NCI-H526 (cell line): ENCODE measurements at regions not wholly inside any gene's neighbourhood (a gene's known extent, or its start where the extent isn't known, plus 50 kb on each side); places are given as distances from the start of the nearest gene placed in this dataset.
A peak's percentile ranks its signal among the peaks of the same experiment; 100 is the strongest.
"Not testable (repeated sequence)": the region's sequence is repeated elsewhere in the genome, so short reads cannot be mapped to it uniquely, and the experiment has no call there.

ENCODE experiments used
- DNase-seq, 2 experiments: peaks; one replicate each; lab custom pipeline; 2025; lab: John Stamatoyannopoulos, UW

- no peak for DNase-seq
Measured at GRCh38 chr11:115631609-115632008, 127.4 kb upstream of the CADM1 start.

GRCh38 chr11:115630214-115630613 is 126.0 kb upstream of the CADM1 start:
- no peak for DNase-seq

GRCh38 chr11:115629456-115630015 is 125.3 kb upstream of the CADM1 start:
- DNase-seq: no peak

GRCh38 chr11:115627666-115628460 is 123.6 kb upstream of the CADM1 start:
- DNase-seq: no peak

GRCh38 chr11:115627071-115627470 is 122.9 kb upstream of the CADM1 start:
- no peak for DNase-seq

- no peak for DNase-seq
Measured at GRCh38 chr11:115626414-115626813, 122.2 kb upstream of the CADM1 start.

- DNase-seq: peak in 1 of 2 experiments; percentile 46
Measured at GRCh38 chr11:115625502-115625901, 121.3 kb upstream of the CADM1 start.

GRCh38 chr11:115624065-115624464 is 119.8 kb upstream of the CADM1 start:
- DNase-seq: no peak

GRCh38 chr11:115623021-115623451 is 118.8 kb upstream of the CADM1 start:
- DNase-seq: no peak

- no peak for DNase-seq
Measured at GRCh38 chr11:115618428-115618827, 114.2 kb upstream of the CADM1 start.

GRCh38 chr11:115617767-115618166 is 113.6 kb upstream of the CADM1 start:
- no peak for DNase-seq

GRCh38 chr11:115616971-115617370 is 112.8 kb upstream of the CADM1 start:
- DNase-seq: peak; percentile 19 to 66

- no peak for DNase-seq
Measured at GRCh38 chr11:115613986-115614632, 109.9 kb upstream of the CADM1 start.

GRCh38 chr11:115613004-115613403 is 108.8 kb upstream of the CADM1 start:
- DNase-seq: no peak

- DNase-seq: no peak
Measured at GRCh38 chr11:115612046-115612730, 108.0 kb upstream of the CADM1 start.

- DNase-seq: no peak
Measured at GRCh38 chr11:115611343-115611742, 107.1 kb upstream of the CADM1 start.

- DNase-seq: no peak
Measured at GRCh38 chr11:115610908-115611307, 106.7 kb upstream of the CADM1 start.

GRCh38 chr11:115610234-115610633 is 106.0 kb upstream of the CADM1 start:
- DNase-seq: not testable (repeated sequence)

GRCh38 chr11:115608976-115609375 is 104.8 kb upstream of the CADM1 start:
- no peak for DNase-seq

GRCh38 chr11:115607621-115608221 is 103.5 kb upstream of the CADM1 start:
- DNase-seq: no peak

- no peak for DNase-seq
Measured at GRCh38 chr11:115606498-115607220, 102.4 kb upstream of the CADM1 start.
